ENCODE measurements at regions not wholly inside any gene's neighbourhood (a gene's known extent, or its start where the extent isn't known, plus 50 kb on each side); places are given as distances from the start of the nearest gene placed in this dataset.

DNA sequence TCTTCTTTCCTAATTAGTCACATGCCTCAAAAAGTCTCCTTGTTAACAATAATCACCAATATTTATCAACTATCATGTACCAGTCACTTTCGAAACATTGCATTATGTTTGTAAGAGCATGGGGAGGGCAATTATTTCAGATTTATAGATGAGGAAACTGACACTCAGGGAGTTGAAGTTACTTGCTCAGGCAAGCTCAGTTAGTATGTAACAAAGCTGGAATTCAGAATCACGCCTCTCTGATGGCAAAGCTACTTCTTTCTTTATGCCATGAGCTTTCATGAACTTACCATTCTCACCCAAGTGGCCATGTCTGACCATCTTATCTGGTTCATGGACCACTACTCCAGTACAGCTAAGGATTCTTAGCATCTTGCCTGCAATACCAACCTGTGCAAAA lies 183.4 kb upstream of the TANK start:
- TF ChIP-seq CTCF (conservative IDR thresholded peaks at IDR 0.05; ENCODE audit: low read depth, low read length) (no peak), EZH2 (IDR thresholded peaks at IDR 0.05; ENCODE audit: borderline replicate concordance, low read depth, low read length, poor library complexity, severe bottlenecking) (no peak)
